ENCODE measurements at regions not wholly inside any gene's neighbourhood (a gene's known extent, or its start where the extent isn't known, plus 50 kb on each side); places are given as distances from the start of the nearest gene placed in this dataset.

DNA sequence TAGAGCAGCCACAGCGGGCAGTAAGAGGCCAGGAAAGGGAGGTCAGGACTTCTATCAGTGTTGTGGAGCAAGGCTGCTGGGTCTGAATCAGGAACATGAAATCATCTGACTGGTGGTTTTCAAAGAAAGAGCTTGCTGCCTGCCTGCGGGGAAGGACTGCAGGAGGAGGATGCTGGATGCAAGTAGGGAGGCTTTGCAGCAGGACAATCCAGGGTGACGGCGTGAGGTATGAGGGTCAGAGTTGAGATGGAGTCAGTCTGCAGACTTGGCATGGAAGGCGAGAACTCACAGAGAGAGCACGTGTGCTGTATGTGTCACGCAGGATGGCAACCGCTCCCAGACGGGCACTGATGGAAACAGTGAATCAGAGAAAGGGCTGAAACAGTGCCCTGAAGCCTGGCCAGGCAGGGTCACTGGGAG, 59.2 kb upstream of the CD93 start:
- TF ChIP-seq, protein P1, sequence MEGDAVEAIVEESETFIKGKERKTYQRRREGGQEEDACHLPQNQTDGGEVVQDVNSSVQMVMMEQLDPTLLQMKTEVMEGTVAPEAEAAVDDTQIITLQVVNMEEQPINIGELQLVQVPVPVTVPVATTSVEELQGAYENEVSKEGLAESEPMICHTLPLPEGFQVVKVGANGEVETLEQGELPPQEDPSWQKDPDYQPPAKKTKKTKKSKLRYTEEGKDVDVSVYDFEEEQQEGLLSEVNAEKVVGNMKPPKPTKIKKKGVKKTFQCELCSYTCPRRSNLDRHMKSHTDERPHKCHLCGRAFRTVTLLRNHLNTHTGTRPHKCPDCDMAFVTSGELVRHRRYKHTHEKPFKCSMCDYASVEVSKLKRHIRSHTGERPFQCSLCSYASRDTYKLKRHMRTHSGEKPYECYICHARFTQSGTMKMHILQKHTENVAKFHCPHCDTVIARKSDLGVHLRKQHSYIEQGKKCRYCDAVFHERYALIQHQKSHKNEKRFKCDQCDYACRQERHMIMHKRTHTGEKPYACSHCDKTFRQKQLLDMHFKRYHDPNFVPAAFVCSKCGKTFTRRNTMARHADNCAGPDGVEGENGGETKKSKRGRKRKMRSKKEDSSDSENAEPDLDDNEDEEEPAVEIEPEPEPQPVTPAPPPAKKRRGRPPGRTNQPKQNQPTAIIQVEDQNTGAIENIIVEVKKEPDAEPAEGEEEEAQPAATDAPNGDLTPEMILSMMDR (IDR thresholded peaks at IDR 0.05; ENCODE audit: insufficient read depth, low read length, missing control alignments): no peak
- POLR2A ChIA-PET: interaction anchor here (1.5 kb wide), 1 partner anchor 13 kb away, joined by 4 read pairs; no protein-coding TSS in a partner anchor
- no peak overlapping the region for H3K4me3 ChIP-seq (ENCODE audit: low read depth, low read length)
- no peak for DNase-seq (ENCODE audit: low read depth, low spot score)
- CTCF ChIA-PET: interaction anchor here (1.0 to 3.8 kb wide), 3 partner anchors 11 to 95 kb away, joined by 3 to 18 read pairs (median 3); no protein-coding TSS in a partner anchor

DNA sequence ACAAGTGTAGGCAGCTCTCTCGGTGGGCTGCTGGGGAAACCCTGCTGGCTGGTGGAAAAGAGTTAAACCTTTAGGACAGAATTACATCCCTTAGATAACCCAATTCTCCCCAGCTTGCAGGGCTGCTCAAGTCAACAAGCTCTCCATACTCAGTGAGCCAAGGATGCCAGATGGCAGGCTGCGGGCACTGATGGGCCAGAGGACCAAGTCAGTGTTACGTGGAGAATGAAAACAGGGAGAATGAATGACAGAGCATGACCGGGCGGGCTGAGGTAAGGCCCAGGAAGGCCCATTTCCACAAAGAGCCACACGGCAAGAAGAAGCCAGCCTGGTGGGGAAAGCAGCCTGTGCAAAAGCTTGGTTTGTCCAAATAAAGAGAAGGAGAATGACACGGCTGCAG, 58.7 kb upstream of the CD93 start:
- no peak overlapping the region for H3K4me3 ChIP-seq (ENCODE audit: low read depth, low read length)
- TF ChIP-seq, protein P1 (IDR thresholded peaks at IDR 0.05; ENCODE audit: insufficient read depth, low read length, missing control alignments): no peak
- DNase-seq (ENCODE audit: low read depth, low spot score): no peak
- CTCF ChIA-PET: interaction anchor here (1.0 to 3.8 kb wide), 4 partner anchors 12 to 96 kb away, joined by 3 to 18 read pairs (median 6); no protein-coding TSS in a partner anchor
- POLR2A ChIA-PET: interaction anchor here (1.5 kb wide), 1 partner anchor 13 kb away, joined by 4 read pairs; no protein-coding TSS in a partner anchor

DNA sequence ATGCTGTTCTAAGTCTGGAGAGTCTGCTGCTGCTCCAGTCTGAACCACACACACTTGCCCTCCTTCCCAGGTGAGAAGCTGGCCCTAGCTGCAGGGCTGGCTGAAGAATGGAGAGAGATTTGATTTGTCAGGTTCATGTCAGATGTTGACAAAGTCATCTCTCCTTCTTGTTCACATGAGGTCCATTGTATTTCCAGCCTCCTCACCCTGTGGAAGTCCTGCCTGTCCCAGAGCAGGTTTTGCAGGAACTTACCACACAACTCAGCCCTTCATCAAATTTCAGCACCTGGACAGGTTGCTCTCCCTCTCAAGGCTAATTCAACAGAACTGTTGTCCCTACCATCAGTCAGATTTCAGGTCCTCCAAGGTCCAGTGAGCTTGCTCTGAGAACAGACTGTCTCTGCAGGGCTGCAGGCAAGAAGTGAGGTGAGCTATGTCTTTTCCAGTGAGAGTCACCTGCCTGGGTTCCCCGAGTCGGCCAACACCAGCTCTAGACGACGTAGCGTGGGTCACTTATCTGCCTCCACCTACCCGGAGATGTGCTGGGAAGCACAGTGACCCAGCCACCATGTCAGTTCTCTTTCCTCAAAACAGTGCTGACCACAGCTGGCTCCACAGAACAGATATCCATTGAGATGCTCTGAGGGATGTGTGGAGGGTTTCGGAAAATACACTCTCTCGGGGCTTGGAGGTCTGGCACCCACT, 58.0 kb upstream of the CD93 start:
- ChIA-PET CTCF (interaction anchor here (1.3 to 3.8 kb wide), 3 partner anchors 12 to 96 kb away, joined by 3 to 18 read pairs (median 10); no protein-coding TSS in a partner anchor), POLR2A (interaction anchor here (1.5 kb wide), 1 partner anchor 14 kb away, joined by 4 read pairs; no protein-coding TSS in a partner anchor)
- no peak overlapping the region for H3K4me3 ChIP-seq (ENCODE audit: low read depth, low read length)
- DNase-seq (ENCODE audit: low read depth, low spot score): no peak
- TF ChIP-seq, protein P1 (IDR thresholded peaks at IDR 0.05; ENCODE audit: insufficient read depth, low read length, missing control alignments): no peak

DNA sequence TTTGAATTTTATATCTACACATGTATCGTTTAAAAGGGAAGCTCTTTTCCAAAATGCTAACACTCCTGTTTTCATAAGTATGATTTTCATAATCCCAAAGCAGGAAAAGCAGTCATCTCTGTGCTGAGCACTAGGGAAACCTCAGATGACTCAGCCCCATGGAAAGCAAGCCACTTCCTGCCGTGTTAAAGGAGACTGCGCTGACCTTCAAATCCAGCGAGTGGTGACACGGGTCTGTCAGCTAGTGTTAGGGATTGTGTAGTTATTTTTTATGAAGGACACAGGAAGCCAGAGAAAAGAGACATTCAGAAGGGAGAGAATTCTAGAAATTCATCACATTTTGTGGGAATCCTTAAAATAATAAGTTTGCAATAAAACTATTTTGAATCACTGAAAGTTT, 57.0 kb upstream of the CD93 start:
- TF ChIP-seq, protein P1 (IDR thresholded peaks at IDR 0.05; ENCODE audit: insufficient read depth, low read length, missing control alignments): no peak

DNA sequence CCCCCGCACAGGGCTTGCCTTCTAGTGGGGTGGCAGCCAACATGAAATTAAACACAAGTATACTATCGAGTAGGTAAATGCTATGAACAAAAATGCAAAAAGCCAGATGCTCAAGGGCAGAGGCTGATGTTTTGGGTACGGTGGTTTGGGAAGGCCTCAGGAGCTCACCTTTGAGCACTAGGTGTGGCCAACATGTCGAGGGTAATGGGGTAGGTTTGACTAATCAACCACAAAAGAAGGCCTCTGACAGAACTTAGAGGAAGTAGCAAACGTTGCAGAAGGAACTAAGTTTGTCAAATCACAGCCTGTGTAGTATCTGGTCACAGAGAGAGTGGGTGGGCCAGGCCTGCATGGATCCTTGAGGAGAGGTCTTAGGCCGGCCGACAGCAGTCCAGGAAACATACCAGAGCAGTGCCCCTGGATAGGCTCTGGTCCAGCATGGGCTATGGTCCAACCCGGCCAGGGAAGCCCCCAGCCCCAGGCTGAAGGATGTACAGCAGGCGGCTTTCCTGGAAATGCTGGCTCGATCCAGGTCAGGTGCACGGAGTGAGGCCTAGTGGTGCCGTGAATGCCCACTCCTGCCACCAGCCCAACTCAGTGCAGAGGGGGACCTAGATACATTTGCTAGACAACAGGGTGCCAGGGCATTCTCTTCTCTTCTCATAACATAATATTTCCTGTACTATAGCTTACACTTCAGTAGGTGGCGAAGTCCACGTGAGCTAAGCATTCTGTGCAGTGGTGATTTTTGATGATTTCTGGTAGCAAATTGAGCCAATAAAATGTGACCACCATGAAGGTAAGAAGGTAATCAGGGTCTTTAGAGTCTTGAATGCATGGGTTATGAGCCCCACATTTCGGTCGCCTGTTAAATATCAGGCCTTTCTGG, 56.3 kb upstream of the CD93 start:
- H3K4me3 ChIP-seq (ENCODE audit: low read depth, low read length): no peak overlapping the region
- ChIA-PET CTCF (interaction anchor here (0.8 to 3.8 kb wide), 4 partner anchors 10 to 92 kb away, joined by 3 to 18 read pairs (median 7); no protein-coding TSS in a partner anchor), POLR2A (interaction anchor here (1.0 kb wide), 1 partner anchor 10 kb away, joined by 3 read pairs; no protein-coding TSS in a partner anchor)
- no peak for DNase-seq (ENCODE audit: low read depth, low spot score)
- TF ChIP-seq, protein P1 (IDR thresholded peaks at IDR 0.05; ENCODE audit: insufficient read depth, low read length, missing control alignments): no peak

More for the DNA sequence above, 57.0 kb upstream of the CD93 start:
- ChIA-PET POLR2A (interaction anchor here (1.0 kb wide), 1 partner anchor 9 kb away, joined by 3 read pairs; no protein-coding TSS in a partner anchor), CTCF (interaction anchor here (0.8 to 3.8 kb wide), 5 partner anchors 11 to 92 kb away, joined by 3 to 18 read pairs (median 4); no protein-coding TSS in a partner anchor)
- DNase-seq (ENCODE audit: low read depth, low spot score): no peak
- no peak overlapping the region for H3K4me3 ChIP-seq (ENCODE audit: low read depth, low read length)
